GM21825 (cell line): ENCODE measurements at regions not wholly inside any gene's neighbourhood (a gene's known extent, or its start where the extent isn't known, plus 50 kb on each side); places are given as distances from the start of the nearest gene placed in this dataset.
"Not testable (repeated sequence)": the region's sequence is repeated elsewhere in the genome, so short reads cannot be mapped to it uniquely, and the experiment has no call there.

Experiments used
- ATAC-seq: cut with Tn5 transposase; IDR thresholded peaks from one replicate; pipeline ENCODE4 v1.9.1; 2021; ENCODE audit warnings: mild to moderate bottlenecking, moderate library complexity; ENCODE audit not compliant: unreplicated experiment

GRCh38 chr9:88287972-88288371, 100.3 kb upstream of the SPIN1 start:
- ATAC-seq: no peak

- ATAC-seq: no peak
Observed at GRCh38 chr9:88280816-88281382, 107.3 kb upstream of the SPIN1 start.

GRCh38 chr9:88278036-88278435, 110.2 kb upstream of the SPIN1 start:
- ATAC-seq: no peak

- no peak for ATAC-seq
Observed at GRCh38 chr9:88274078-88274477, 114.2 kb upstream of the SPIN1 start.

GRCh38 chr9:88272986-88273385, 115.3 kb upstream of the SPIN1 start:
- ATAC-seq: no peak

GRCh38 chr9:88270413-88270812, 117.8 kb upstream of the SPIN1 start:
- no peak for ATAC-seq

GRCh38 chr9:88268886-88269285, 119.4 kb upstream of the SPIN1 start:
- ATAC-seq: no peak

- ATAC-seq: no peak
Observed at GRCh38 chr9:88267283-88267682, 121.0 kb upstream of the SPIN1 start.

GRCh38 chr9:88266416-88266815, 121.8 kb upstream of the SPIN1 start:
- no peak for ATAC-seq

- ATAC-seq: no peak
Observed at GRCh38 chr9:88259001-88259400, 120.7 kb upstream of the SPATA31C2 start.

- ATAC-seq: no peak
Observed at GRCh38 chr9:88258601-88259000, 120.3 kb upstream of the SPATA31C2 start.

- ATAC-seq: no peak
Observed at GRCh38 chr9:88258024-88258423, 119.7 kb upstream of the SPATA31C2 start.

GRCh38 chr9:88256216-88256615, 117.9 kb upstream of the SPATA31C2 start:
- no peak for ATAC-seq

- ATAC-seq: not testable (repeated sequence)
Observed at GRCh38 chr9:88255806-88256205, 117.5 kb upstream of the SPATA31C2 start.

GRCh38 chr9:88251903-88252302, 113.6 kb upstream of the SPATA31C2 start:
- no peak for ATAC-seq

- no peak for ATAC-seq
Observed at GRCh38 chr9:88243736-88244135, 105.5 kb upstream of the SPATA31C2 start.

GRCh38 chr9:88242879-88243278, 104.6 kb upstream of the SPATA31C2 start:
- ATAC-seq: no peak

GRCh38 chr9:88237991-88238571, 99.8 kb upstream of the SPATA31C2 start:
- no peak for ATAC-seq

GRCh38 chr9:88237479-88237961, 99.2 kb upstream of the SPATA31C2 start:
- ATAC-seq: no peak

GRCh38 chr9:88236511-88237478, 98.5 kb upstream of the SPATA31C2 start:
- no peak for ATAC-seq

GRCh38 chr9:88235615-88236014, 97.3 kb upstream of the SPATA31C2 start:
- no peak for ATAC-seq

- no peak for ATAC-seq
Observed at GRCh38 chr9:88234114-88234513, 95.8 kb upstream of the SPATA31C2 start.
